ENCODE measurements at regions not wholly inside any gene's neighbourhood (a gene's known extent, or its start where the extent isn't known, plus 50 kb on each side); places are given as distances from the start of the nearest gene placed in this dataset.

DNA sequence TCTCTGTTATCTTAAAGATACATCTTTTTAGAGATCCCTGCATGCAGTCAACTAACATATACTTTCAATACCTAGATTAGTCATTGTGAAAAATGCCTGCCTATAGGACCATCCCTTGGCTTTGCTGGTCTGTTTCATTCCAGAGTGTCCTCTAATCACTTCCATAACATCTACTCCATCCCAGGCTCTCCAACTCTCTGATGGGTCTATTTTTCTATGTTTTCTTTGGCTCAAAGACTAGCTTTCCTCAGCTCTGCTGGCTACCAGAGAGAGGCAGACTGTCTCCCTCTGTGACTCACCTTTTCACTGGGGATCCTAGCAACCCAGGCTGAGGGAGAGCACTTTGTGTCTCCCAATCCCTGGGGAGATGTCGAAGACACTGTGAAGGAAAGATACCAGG is 547.7 kb upstream of the MCTP2 start:
- H3K14ac ChIP-seq (ENCODE audit: insufficient read length), result no peak overlapping the region
- H3K4ac ChIP-seq (replicated peaks; ENCODE audit: insufficient read length, low read depth, low read length), result no peak overlapping the region
- H2AK5ac ChIP-seq (ENCODE audit: low read depth, low read length), result no peak overlapping the region
- no peaks in the 10 kb centered on the region for H3K23me2 ChIP-seq (ENCODE audit: low read depth, low read length)
- no peak overlapping the region for H4K91ac ChIP-seq (replicated peaks; ENCODE audit: insufficient read length, low read length)
- H3K23ac ChIP-seq (ENCODE audit: insufficient read length), result no peak overlapping the region
- no peak overlapping the region for H2BK5ac ChIP-seq (ENCODE audit: low read depth, low read length)
- H4K5ac ChIP-seq (ENCODE audit: insufficient read length, low read depth, low read length), result no peak overlapping the region
- ChIA-PET POLR2A (ENCODE audit: partially characterized antibody) (no interaction called here), CTCF (ENCODE audit: partially characterized antibody) (no interaction called here)
- H2BK12ac ChIP-seq (ENCODE audit: low read depth, low read length), result no peak overlapping the region
- H3K36me3 ChIP-seq (ENCODE audit: control insufficient read depth in 2 of 4, insufficient read depth in 4 of 4, low read length in 3 of 4), result no peaks in the 10 kb centered on the region
- no peak overlapping the region for H3K27ac ChIP-seq (ENCODE audit: low read depth, low read length)
- no peak overlapping the region for H2AFZ ChIP-seq (ENCODE audit: low read length)
- DNase-seq (ENCODE audit: low read depth in 1 of 2, low spot score in 2 of 2) (no peak), FAIRE-seq (no peak)
- 90% methylated on average over 1 of the region's 1 CpG; no CpG with 5 or more reads in 1 of the 2 experiments for WGBS, 2 experiments (ENCODE audit: extremely low coverage in 1 of 2, insufficient coverage in 1 of 2, insufficient read length in 1 of 2, insufficient replicate concordance in 2 of 2, low coverage in 1 of 2, low lambda C conversion rate in 2 of 2, missing lambda C conversion rate in 1 of 2)
- H3K4me3 ChIP-seq (ENCODE audit: extremely low read depth in 1 of 4, insufficient read depth in 2 of 4, low read depth in 3 of 4, low read length in 4 of 4), result no peak overlapping the region
- H4K8ac ChIP-seq (ENCODE audit: extremely low read depth, insufficient read depth, low read length), result no peak overlapping the region
- no peaks in the 10 kb centered on the region for H4K20me1 ChIP-seq (replicated peaks in 1 of 2; ENCODE audit: control insufficient read depth in 1 of 2, insufficient read depth in 2 of 2, low read length in 2 of 2)
- H3K27me3 ChIP-seq (replicated peaks in 1 of 4; ENCODE audit: control insufficient read depth in 3 of 4, extremely low read depth in 1 of 4, insufficient read depth in 3 of 4, low read length in 3 of 4), result no peaks in the 10 kb centered on the region
- no peaks in the 10 kb centered on the region for H3K4me1 ChIP-seq (replicated peaks in 1 of 4; ENCODE audit: control insufficient read depth in 3 of 4, insufficient read depth in 4 of 4, low read length in 3 of 4)
- H2BK20ac ChIP-seq (ENCODE audit: low read length), result no peak overlapping the region
- H3K9me3 ChIP-seq (ENCODE audit: insufficient read depth in 2 of 2, low read depth in 1 of 2, low read length in 1 of 2), result peaks cover 14 to 20% of the 10 kb centered on the region in 2 experiments
- H3K79me2 ChIP-seq (ENCODE audit: control insufficient read depth in 1 of 2, insufficient read depth in 2 of 2, low read length in 2 of 2), result no peaks in the 10 kb centered on the region
- no peak overlapping the region for H3K56ac ChIP-seq (replicated peaks; ENCODE audit: insufficient read length, low read depth, low read length)
- H2BK120ac ChIP-seq (replicated peaks; ENCODE audit: low read depth, low read length), result no peak overlapping the region
- H3K4me2 ChIP-seq (ENCODE audit: insufficient read depth in 1 of 2, low read depth in 2 of 2, low read length in 2 of 2), result no peak overlapping the region
- H3K9ac ChIP-seq (replicated peaks in 1 of 4; ENCODE audit: extremely low read depth in 1 of 4, low read depth in 3 of 4, low read length in 3 of 4), result no peak overlapping the region
- H3K79me1 ChIP-seq (ENCODE audit: low read depth, low read length), result no peaks in the 10 kb centered on the region
- H3K18ac ChIP-seq (ENCODE audit: extremely low read depth, low read length), result no peak overlapping the region
- H2BK15ac ChIP-seq (ENCODE audit: low read length), result no peak overlapping the region
- TF ChIP-seq HDAC6 (IDR thresholded peaks at IDR 0.05; ENCODE audit: low read depth, low read length) (no peak), BACH1 (IDR thresholded peaks at IDR 0.05; ENCODE audit: low read length) (no peak), TCF12 (IDR thresholded peaks at IDR 0.05; ENCODE audit: low read depth, low read length) (no peak), KDM5A (IDR thresholded peaks at IDR 0.05; ENCODE audit: low read length) (no peak), SIN3A (conservative IDR thresholded peaks at IDR 0.05 in 1 of 2, IDR thresholded peaks at IDR 0.05 in 1 of 2; ENCODE audit: low read depth in 1 of 2, low read length in 2 of 2) (no peak), FOSL1 (IDR thresholded peaks at IDR 0.05; ENCODE audit: insufficient read depth, low read depth, low read length) (no peak), CBX5 (IDR thresholded peaks at IDR 0.05; ENCODE audit: low read depth, low read length) (no peak), POLR2A (IDR thresholded peaks at IDR 0.05; ENCODE audit: control extremely low read depth in 1 of 2, low read depth in 2 of 2, low read length in 2 of 2) (no peak), POU5F1 (IDR thresholded peaks at IDR 0.05; ENCODE audit: low read depth, low read length) (no peak), SAP30 (IDR thresholded peaks at IDR 0.05; ENCODE audit: insufficient read depth, insufficient replicate concordance, low read length) (no peak), BRCA1 (IDR thresholded peaks at IDR 0.05; ENCODE audit: low read depth, low read length) (no peak), KDM4A (IDR thresholded peaks at IDR 0.05; ENCODE audit: low read depth, low read length, severe bottlenecking) (no peak), CEBPB (IDR thresholded peaks at IDR 0.05; ENCODE audit: low read depth, low read length) (no peak), TBP (IDR thresholded peaks at IDR 0.05; ENCODE audit: low read depth, low read length) (no peak)
- TF ChIP-seq, protein P1, sequence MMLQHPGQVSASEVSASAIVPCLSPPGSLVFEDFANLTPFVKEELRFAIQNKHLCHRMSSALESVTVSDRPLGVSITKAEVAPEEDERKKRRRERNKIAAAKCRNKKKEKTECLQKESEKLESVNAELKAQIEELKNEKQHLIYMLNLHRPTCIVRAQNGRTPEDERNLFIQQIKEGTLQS (IDR thresholded peaks at IDR 0.05; ENCODE audit: insufficient read depth, low read depth, low read length), result no peak
- TF ChIP-seq, protein P2, sequence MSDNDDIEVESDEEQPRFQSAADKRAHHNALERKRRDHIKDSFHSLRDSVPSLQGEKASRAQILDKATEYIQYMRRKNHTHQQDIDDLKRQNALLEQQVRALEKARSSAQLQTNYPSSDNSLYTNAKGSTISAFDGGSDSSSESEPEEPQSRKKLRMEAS (IDR thresholded peaks at IDR 0.05), result no peak

Measured in H1 (cell line).